Osteoblast (primary cell): ENCODE measurements at regions not wholly inside any gene's neighbourhood (a gene's known extent, or its start where the extent isn't known, plus 50 kb on each side); places are given as distances from the start of the nearest gene placed in this dataset.

Source experiments
- DNase-seq: peaks from one replicate; pipeline ENCODE4 v3.0.0; 2011; ENCODE audit warnings: low spot score, mixed read lengths; ENCODE audit not compliant: insufficient read length; ENCODE audit errors: missing footprints
- H2AFZ ChIP-seq: 2 replicates; pipeline ENCODE4 v1.6.0; 2011; ENCODE audit warnings: mild to moderate bottlenecking, low read length
- H3K27ac ChIP-seq: 2 replicates; pipeline ENCODE4 v1.5.1; 2011; ENCODE audit warnings: mild to moderate bottlenecking, low read depth, low read length, moderate library complexity
- H3K27me3 ChIP-seq: 2 replicates; pipeline ENCODE4 v1.6.0; 2012; ENCODE audit warnings: mild to moderate bottlenecking, control low read depth, inconsistent platforms, low read length, moderate library complexity; ENCODE audit not compliant: insufficient read depth
- H3K36me3 ChIP-seq: 2 replicates; pipeline ENCODE4 v1.5.1; 2011; ENCODE audit warnings: mild to moderate bottlenecking, low read length, control low read depth, moderate library complexity; ENCODE audit not compliant: insufficient read depth
- H3K4me1 ChIP-seq: 2 replicates; pipeline ENCODE4 v1.5.1; 2011; ENCODE audit warnings: mild to moderate bottlenecking, low read length, control low read depth, moderate library complexity; ENCODE audit not compliant: insufficient read depth
- H3K4me2 ChIP-seq: 2 replicates; pipeline ENCODE4 v1.6.0; 2011; ENCODE audit warnings: mild to moderate bottlenecking, low read length; ENCODE audit not compliant: insufficient read depth
- H3K4me3 ChIP-seq: fragments of 200-600 bp; sonication (generic); 3 replicates; pipeline ENCODE4 v1.5.1; 2012; ENCODE audit warnings: mild to moderate bottlenecking, low read length, inconsistent platforms; ENCODE audit not compliant: insufficient read depth
- H3K79me2 ChIP-seq: 2 replicates; pipeline ENCODE4 v1.6.0; 2012; ENCODE audit warnings: mild to moderate bottlenecking, low read length, control low read depth, inconsistent platforms; ENCODE audit not compliant: insufficient read depth
- H3K9me3 ChIP-seq: 2 replicates; pipeline ENCODE4 v1.5.1; 2011; ENCODE audit warnings: low read depth, low read length, control low read depth
- H4K20me1 ChIP-seq: 2 replicates; pipeline ENCODE4 v1.6.0; 2012; ENCODE audit warnings: mild to moderate bottlenecking, low read length, control low read depth; ENCODE audit not compliant: insufficient read depth
- CTCF ChIP-seq: IDR thresholded peaks from 2 replicates; pipeline ENCODE4 v1.5.1; 2011; ENCODE audit warnings: mild to moderate bottlenecking, low read depth, low read length, moderate library complexity; ENCODE audit errors: extremely low read depth

- H3K4me2 ChIP-seq: no peak overlapping the region
- TF ChIP-seq CTCF: no peak
- no peaks in the 10 kb centered on the region for H3K79me2 ChIP-seq
- no peak overlapping the region for H3K4me3 ChIP-seq
- no peak overlapping the region for H2AFZ ChIP-seq
- H3K36me3 ChIP-seq: no peaks in the 10 kb centered on the region
- peak; percentile 48 for DNase-seq
- H3K27ac ChIP-seq: no peak overlapping the region
- H3K9me3 ChIP-seq: no peaks in the 10 kb centered on the region
- H4K20me1 ChIP-seq: no peaks in the 10 kb centered on the region
- no peaks in the 10 kb centered on the region for H3K4me1 ChIP-seq
- H3K27me3 ChIP-seq: no peaks in the 10 kb centered on the region
Measured at GRCh38 chr13:37995092-37995491, 125.5 kb upstream of the TRPC4 start.

GRCh38 chr13:37986811-37987210 is 117.2 kb upstream of the TRPC4 start:
- H3K4me1 ChIP-seq: no peaks in the 10 kb centered on the region
- no peaks in the 10 kb centered on the region for H3K27me3 ChIP-seq
- H3K9me3 ChIP-seq: no peaks in the 10 kb centered on the region
- H4K20me1 ChIP-seq: no peaks in the 10 kb centered on the region
- no peaks in the 10 kb centered on the region for H3K36me3 ChIP-seq
- H3K4me2 ChIP-seq: no peak overlapping the region
- no peak overlapping the region for H2AFZ ChIP-seq
- H3K79me2 ChIP-seq: no peaks in the 10 kb centered on the region
- no peak overlapping the region for H3K27ac ChIP-seq
- H3K4me3 ChIP-seq: no peak overlapping the region
- TF ChIP-seq CTCF: no peak
- no peak for DNase-seq

- H3K4me1 ChIP-seq: no peaks in the 10 kb centered on the region
- peak overlapping the region; percentile 40 for H3K4me2 ChIP-seq
- H3K9me3 ChIP-seq: no peaks in the 10 kb centered on the region
- no peaks in the 10 kb centered on the region for H3K79me2 ChIP-seq
- H2AFZ ChIP-seq: no peak overlapping the region
- no peak overlapping the region for H3K4me3 ChIP-seq
- no peaks in the 10 kb centered on the region for H4K20me1 ChIP-seq
- no peaks in the 10 kb centered on the region for H3K36me3 ChIP-seq
- no peak overlapping the region for H3K27ac ChIP-seq
- no peak for DNase-seq
- TF ChIP-seq CTCF: no peak
- H3K27me3 ChIP-seq: no peaks in the 10 kb centered on the region
Measured at GRCh38 chr13:37985281-37985680, 115.7 kb upstream of the TRPC4 start.

- H3K4me1 ChIP-seq: no peaks in the 10 kb centered on the region
- no peaks in the 10 kb centered on the region for H3K36me3 ChIP-seq
- H3K4me3 ChIP-seq: no peak overlapping the region
- DNase-seq: no peak
- H3K79me2 ChIP-seq: no peaks in the 10 kb centered on the region
- H3K9me3 ChIP-seq: no peaks in the 10 kb centered on the region
- H2AFZ ChIP-seq: no peak overlapping the region
- H3K27me3 ChIP-seq: no peaks in the 10 kb centered on the region
- no peak overlapping the region for H3K4me2 ChIP-seq
- H4K20me1 ChIP-seq: no peaks in the 10 kb centered on the region
- TF ChIP-seq CTCF: no peak
- H3K27ac ChIP-seq: no peak overlapping the region
Measured at GRCh38 chr13:37984357-37984756, 114.8 kb upstream of the TRPC4 start.
